GM12864 (cell line): ENCODE measurements at regions not wholly inside any gene's neighbourhood (a gene's known extent, or its start where the extent isn't known, plus 50 kb on each side); places are given as distances from the start of the nearest gene placed in this dataset.

Source experiments
- DNase-seq: peaks from one replicate; pipeline ENCODE4 v3.0.0-alpha.2; 2011; ENCODE audit warnings: low read depth
- H3K4me3 ChIP-seq: 2 replicates; pipeline ENCODE4 v1.5.1; 2011; ENCODE audit warnings: mild to moderate bottlenecking, low read depth, low read length, control low read depth
- TF ChIP-seq, protein P1 (sequence below): IDR thresholded peaks from 2 replicates; pipeline ENCODE4 v1.5.1; 2011; ENCODE audit warnings: low read depth, mild to moderate bottlenecking, moderate library complexity, low read length, control low read depth, inconsistent platforms; ENCODE audit errors: missing control alignments

- TF ChIP-seq, protein P1, sequence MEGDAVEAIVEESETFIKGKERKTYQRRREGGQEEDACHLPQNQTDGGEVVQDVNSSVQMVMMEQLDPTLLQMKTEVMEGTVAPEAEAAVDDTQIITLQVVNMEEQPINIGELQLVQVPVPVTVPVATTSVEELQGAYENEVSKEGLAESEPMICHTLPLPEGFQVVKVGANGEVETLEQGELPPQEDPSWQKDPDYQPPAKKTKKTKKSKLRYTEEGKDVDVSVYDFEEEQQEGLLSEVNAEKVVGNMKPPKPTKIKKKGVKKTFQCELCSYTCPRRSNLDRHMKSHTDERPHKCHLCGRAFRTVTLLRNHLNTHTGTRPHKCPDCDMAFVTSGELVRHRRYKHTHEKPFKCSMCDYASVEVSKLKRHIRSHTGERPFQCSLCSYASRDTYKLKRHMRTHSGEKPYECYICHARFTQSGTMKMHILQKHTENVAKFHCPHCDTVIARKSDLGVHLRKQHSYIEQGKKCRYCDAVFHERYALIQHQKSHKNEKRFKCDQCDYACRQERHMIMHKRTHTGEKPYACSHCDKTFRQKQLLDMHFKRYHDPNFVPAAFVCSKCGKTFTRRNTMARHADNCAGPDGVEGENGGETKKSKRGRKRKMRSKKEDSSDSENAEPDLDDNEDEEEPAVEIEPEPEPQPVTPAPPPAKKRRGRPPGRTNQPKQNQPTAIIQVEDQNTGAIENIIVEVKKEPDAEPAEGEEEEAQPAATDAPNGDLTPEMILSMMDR: no peak
- H3K4me3 ChIP-seq: no peak overlapping the region
- no peak for DNase-seq
Observed at GRCh38 chr6:2507016-2507415, 243.7 kb downstream of the MYLK4 start.

GRCh38 chr6:2505624-2506023 is 245.1 kb downstream of the MYLK4 start:
- no peak overlapping the region for H3K4me3 ChIP-seq
- TF ChIP-seq, protein P1: peak; percentile 53
- DNase-seq: no peak

DNA sequence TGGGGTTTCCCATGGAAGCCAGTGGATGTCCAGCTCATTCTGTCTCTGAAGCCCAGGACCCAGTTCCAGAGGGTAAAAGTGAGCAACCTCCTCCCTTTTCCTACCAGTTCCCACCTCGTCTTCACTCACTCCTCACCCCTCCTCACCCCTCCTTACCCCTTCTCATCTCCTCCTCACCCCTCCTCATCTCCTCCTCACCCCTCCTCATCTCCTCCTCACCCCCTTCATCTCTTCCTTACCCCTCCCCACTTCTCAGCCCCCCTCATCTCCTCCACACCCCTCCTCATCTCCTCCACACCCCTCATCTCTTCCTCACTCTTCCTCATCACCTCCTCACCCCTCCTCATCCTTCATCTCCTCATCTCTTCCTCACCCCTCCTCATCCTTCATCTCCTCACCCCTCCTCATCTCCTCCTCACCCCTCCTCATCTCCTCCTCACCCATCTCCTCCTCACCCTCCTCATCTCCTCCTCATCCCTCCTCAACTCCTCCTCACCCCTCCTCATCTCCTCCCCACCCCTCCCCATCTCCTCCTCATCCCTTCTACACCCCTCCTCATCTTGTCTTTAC is 246.1 kb downstream of the MYLK4 start:
- no peak overlapping the region for H3K4me3 ChIP-seq
- TF ChIP-seq, protein P1: no peak
- no peak for DNase-seq

- no peak overlapping the region for H3K4me3 ChIP-seq
- no peak for DNase-seq
- TF ChIP-seq, protein P1: no peak
Observed at GRCh38 chr6:2503816-2504494, 246.8 kb downstream of the MYLK4 start.

DNA sequence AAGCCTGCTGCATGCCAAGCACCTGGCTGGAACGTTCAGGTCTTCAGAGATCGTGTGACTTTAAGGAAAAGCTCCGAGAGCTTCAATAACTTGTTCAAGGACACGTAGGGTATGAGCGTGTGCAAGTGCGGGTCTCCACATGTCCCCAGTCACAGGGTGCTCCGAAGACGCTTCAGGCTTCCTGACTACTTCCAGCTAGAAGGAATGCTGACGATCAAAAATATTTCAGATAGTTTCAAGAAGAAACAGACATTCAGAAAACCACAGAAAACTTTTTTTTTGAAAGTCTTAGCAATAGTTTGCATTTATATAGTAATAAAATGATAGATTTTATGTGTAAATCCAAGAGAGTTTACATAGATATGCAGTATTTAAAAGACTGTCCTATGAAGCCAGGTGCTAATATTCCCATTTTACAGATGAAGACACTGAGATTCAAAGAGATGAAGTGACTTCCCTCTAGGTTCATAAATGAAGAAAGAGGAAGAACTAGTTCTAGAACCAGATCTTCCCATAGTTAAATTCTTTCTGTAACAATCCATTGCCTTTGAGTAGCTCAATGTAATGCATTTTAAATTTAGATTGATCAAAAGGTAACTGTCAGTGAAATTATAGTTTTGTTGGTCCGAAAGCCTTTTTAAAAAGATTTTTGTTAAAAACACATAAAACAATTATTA is 247.6 kb downstream of the MYLK4 start:
- no peak overlapping the region for H3K4me3 ChIP-seq
- TF ChIP-seq, protein P1: no peak
- no peak for DNase-seq

DNA sequence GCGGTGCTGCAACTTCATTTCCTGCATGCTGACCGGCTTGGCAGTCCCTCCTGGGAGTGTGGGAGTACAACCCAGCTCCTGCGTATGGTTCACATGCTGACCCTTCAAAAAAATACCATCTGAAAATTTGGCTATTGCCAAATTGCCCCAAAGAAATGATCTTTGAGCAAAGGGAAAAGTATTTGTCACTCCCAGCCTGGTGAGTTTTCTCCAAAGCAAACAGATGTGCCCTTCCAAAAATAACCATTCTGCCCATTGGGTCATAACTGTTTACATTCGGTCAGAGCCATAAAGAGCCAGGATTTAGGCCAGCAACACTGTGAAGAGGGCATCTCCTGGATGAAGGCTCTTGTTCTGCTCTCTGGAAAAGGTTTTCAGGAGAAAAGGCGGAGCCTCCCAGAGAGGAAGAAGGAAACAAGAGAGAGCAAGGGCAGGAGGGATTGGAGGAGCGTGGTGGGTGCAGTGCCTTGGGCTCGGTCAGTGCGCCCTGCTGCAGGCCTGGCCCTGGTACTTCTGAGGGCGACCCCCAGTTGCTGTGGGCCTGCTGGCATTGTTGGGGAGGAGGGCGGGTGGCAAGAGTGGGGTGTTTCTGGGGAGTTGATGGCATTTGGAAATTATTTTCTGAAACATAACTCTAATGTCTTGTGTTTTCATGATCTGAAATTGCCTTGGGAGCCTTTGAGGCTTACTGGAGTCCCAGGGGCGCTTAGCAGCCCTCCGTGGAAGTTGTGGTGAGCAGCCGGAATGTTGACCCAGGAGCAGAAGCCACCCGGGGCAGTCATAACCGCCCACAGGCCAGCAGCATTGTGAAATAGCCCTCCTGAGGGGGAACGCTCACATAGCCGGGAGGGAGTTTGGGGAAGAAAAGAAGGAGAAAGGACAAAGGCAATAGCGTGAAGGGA is 248.4 kb downstream of the MYLK4 start:
- no peak for DNase-seq
- TF ChIP-seq, protein P1: no peak
- no peak overlapping the region for H3K4me3 ChIP-seq
